H1 (cell line): ENCODE measurements at regions not wholly inside any gene's neighbourhood (a gene's known extent, or its start where the extent isn't known, plus 50 kb on each side); places are given as distances from the start of the nearest gene placed in this dataset.

Experiments
- CTCF ChIA-PET: fragments of 300-600 bp; sonication (Branson Sonifier 250); formaldehyde crosslinking; loops from one replicate; lab custom pipeline; 2021; ENCODE audit not compliant: partially characterized antibody; lab: Charles Lee
- POLR2A ChIA-PET: fragments of 300-600 bp; sonication (Branson Sonifier 250); formaldehyde crosslinking; loops from one replicate; lab custom pipeline; 2021; ENCODE audit warnings: inconsistent platforms; ENCODE audit not compliant: partially characterized antibody; lab: Charles Lee
- DNase-seq, 2 experiments: peaks; one replicate each; pipeline versions ENCODE4 v3.0.0 to v3.0.0-alpha.2; 2010 to 2022; ENCODE audit warnings: low spot score in 2 of 2, low read depth in 1 of 2, mixed read lengths in 1 of 2
- FAIRE-seq: peaks from 2 replicates; lab custom pipeline; 2011; peaks lifted over from hg19 to GRCh38; lab: Jason Lieb, UNC
- H2AFZ ChIP-seq: 2 replicates; pipeline ENCODE4 v1.8.1; 2012; ENCODE audit warnings: low read length, inconsistent platforms
- H2AK5ac ChIP-seq: 2 replicates; pipeline ENCODE4 v1.6.1; 2013; ENCODE audit warnings: low read depth, low read length
- H2BK120ac ChIP-seq: replicated peaks from 2 replicates; pipeline ENCODE3; 2013; ENCODE audit warnings: low read depth, low read length, inconsistent platforms
- H2BK12ac ChIP-seq: 2 replicates; pipeline ENCODE4 v1.6.1; 2013; ENCODE audit warnings: low read depth, low read length
- H2BK15ac ChIP-seq: 2 replicates; pipeline ENCODE4 v1.6.1; 2013; ENCODE audit warnings: low read length
- H2BK20ac ChIP-seq: 2 replicates; pipeline ENCODE4 v1.6.1; 2013; ENCODE audit warnings: low read length
- H2BK5ac ChIP-seq: 2 replicates; pipeline ENCODE4 v1.6.1; 2013; ENCODE audit warnings: low read depth, low read length
- H3K14ac ChIP-seq: 2 replicates; pipeline ENCODE4 v1.6.1; 2013; ENCODE audit warnings: inconsistent platforms; ENCODE audit not compliant: insufficient read length
- H3K18ac ChIP-seq: 2 replicates; pipeline ENCODE4 v1.6.1; 2013; ENCODE audit warnings: low read length; ENCODE audit errors: extremely low read depth
- H3K23ac ChIP-seq: 2 replicates; pipeline ENCODE4 v1.6.1; 2013; ENCODE audit warnings: inconsistent platforms; ENCODE audit not compliant: insufficient read length
- H3K23me2 ChIP-seq: 2 replicates; pipeline ENCODE4 v1.6.1; 2013; ENCODE audit warnings: low read depth, low read length
- H3K27ac ChIP-seq: 2 replicates; pipeline ENCODE4 v1.6.1; 2011; ENCODE audit warnings: low read depth, low read length, inconsistent platforms
- H3K27me3 ChIP-seq, 4 experiments: replicated peaks in 1 of 4; 1 replicate in 1 of 4; 2 replicates in 3 of 4; pipeline versions ENCODE4 v1.6.1 to v1.8.1; 2011 to 2013; ENCODE audit warnings: low read length in 3 of 4, mild to moderate bottlenecking in 3 of 4, inconsistent platforms in 2 of 4, mixed read lengths in 2 of 4, moderate library complexity in 1 of 4; ENCODE audit not compliant: control insufficient read depth in 3 of 4, insufficient read depth in 3 of 4; ENCODE audit errors: extremely low read depth in 1 of 4
- H3K36me3 ChIP-seq, 4 experiments: 2 replicates each; pipeline versions ENCODE4 v1.6.1 to v1.8.1; 2011 to 2013; ENCODE audit warnings: mild to moderate bottlenecking in 4 of 4, low read length in 3 of 4, moderate library complexity in 2 of 4, control low read depth in 1 of 4, inconsistent platforms in 1 of 4; ENCODE audit not compliant: insufficient read depth in 4 of 4, control insufficient read depth in 2 of 4
- H3K4ac ChIP-seq: replicated peaks from 2 replicates; pipeline ENCODE3; 2013; ENCODE audit warnings: low read length, low read depth, mixed read lengths, inconsistent platforms; ENCODE audit not compliant: insufficient read length
- H3K4me1 ChIP-seq, 4 experiments: replicated peaks in 1 of 4; 1 replicate in 1 of 4; 2 replicates in 3 of 4; pipeline versions ENCODE4 v1.6.1 to v1.8.1; 2011 to 2013; ENCODE audit warnings: low read length in 3 of 4, inconsistent platforms in 2 of 4, mixed read lengths in 1 of 4; ENCODE audit not compliant: insufficient read depth in 4 of 4, control insufficient read depth in 3 of 4
- H3K4me2 ChIP-seq, 2 experiments: 2 replicates each; pipeline versions ENCODE4 v1.6.1 to v1.8.1; 2011 to 2013; ENCODE audit warnings: low read depth in 2 of 2, low read length in 2 of 2, control low read depth in 1 of 2, inconsistent platforms in 1 of 2, mild to moderate bottlenecking in 1 of 2; ENCODE audit not compliant: insufficient read depth in 1 of 2
- H3K4me3 ChIP-seq, 4 experiments: fragments of 200-600, 300-600 bp in 1 of 4; sonication (generic), shearing (Covaris generic), sonication (Bioruptor Twin) in 1 of 4; 2 replicates each; pipeline versions ENCODE4 v1.5.1 to v1.8.1; 2011 to 2016; ENCODE audit warnings: low read length in 4 of 4, low read depth in 3 of 4, control low read depth in 2 of 4, inconsistent platforms in 2 of 4, mild to moderate bottlenecking in 2 of 4, mixed read lengths in 1 of 4, moderate library complexity in 1 of 4; ENCODE audit not compliant: insufficient read depth in 2 of 4; ENCODE audit errors: extremely low read depth in 1 of 4
- H3K56ac ChIP-seq: replicated peaks from 2 replicates; pipeline ENCODE3; 2013; ENCODE audit warnings: low read depth, mild to moderate bottlenecking, mixed read lengths, low read length, inconsistent platforms; ENCODE audit not compliant: insufficient read length
- H3K79me1 ChIP-seq: 2 replicates; pipeline ENCODE4 v1.6.1; 2013; ENCODE audit warnings: low read depth, low read length, control low read depth
- H3K79me2 ChIP-seq, 2 experiments: 2 replicates each; pipeline versions ENCODE4 v1.6.1 to v1.8.1; 2012 to 2013; ENCODE audit warnings: low read length in 2 of 2, mild to moderate bottlenecking in 2 of 2, inconsistent platforms in 1 of 2; ENCODE audit not compliant: insufficient read depth in 2 of 2, control insufficient read depth in 1 of 2
- H3K9ac ChIP-seq, 4 experiments: replicated peaks in 1 of 4; 1 replicate in 1 of 4; 2 replicates in 3 of 4; pipeline versions ENCODE4 v1.6.1 to v1.8.1; 2011 to 2013; ENCODE audit warnings: low read depth in 3 of 4, low read length in 3 of 4, control low read depth in 2 of 4, mild to moderate bottlenecking in 2 of 4, moderate library complexity in 2 of 4, inconsistent platforms in 1 of 4; ENCODE audit errors: extremely low read depth in 1 of 4
- H3K9me3 ChIP-seq, 2 experiments: 2 replicates each; pipeline versions ENCODE4 v1.6.1 to v1.8.1; 2012 to 2013; ENCODE audit warnings: mild to moderate bottlenecking in 2 of 2, moderate library complexity in 2 of 2, control low read depth in 1 of 2, inconsistent platforms in 1 of 2, low read depth in 1 of 2, low read length in 1 of 2, mixed read lengths in 1 of 2; ENCODE audit not compliant: insufficient read depth in 2 of 2
- H4K20me1 ChIP-seq, 2 experiments: replicated peaks in 1 of 2; 2 replicates each; pipeline versions ENCODE3 to v1.8.1; 2011 to 2013; ENCODE audit warnings: inconsistent platforms in 2 of 2, low read length in 2 of 2, mild to moderate bottlenecking in 1 of 2; ENCODE audit not compliant: insufficient read depth in 2 of 2, control insufficient read depth in 1 of 2
- H4K5ac ChIP-seq: 2 replicates; pipeline ENCODE4 v1.6.1; 2013; ENCODE audit warnings: low read length, low read depth, mixed read lengths, inconsistent platforms; ENCODE audit not compliant: insufficient read length
- H4K8ac ChIP-seq: 2 replicates; pipeline ENCODE4 v1.8.0; 2013; ENCODE audit warnings: mild to moderate bottlenecking, moderate library complexity, low read length, inconsistent platforms; ENCODE audit not compliant: insufficient read depth; ENCODE audit errors: extremely low read depth
- H4K91ac ChIP-seq: replicated peaks from 2 replicates; pipeline ENCODE3; 2013; ENCODE audit warnings: low read length, mixed read lengths, inconsistent platforms; ENCODE audit not compliant: insufficient read length
- ASH2L ChIP-seq: fragments of 200-600, 300-600 bp; sonication (generic); IDR thresholded peaks from one replicate; pipeline ENCODE4 v1.7.1; 2017; ENCODE audit warnings: low read length
- CBX8 ChIP-seq: fragments of 300-800, 300-1000 bp; sonication (generic); IDR thresholded peaks from 2 replicates; pipeline ENCODE4 v1.7.1; 2016; ENCODE audit warnings: low read depth, low read length, borderline replicate concordance
- CREB1 ChIP-seq: IDR thresholded peaks from 2 replicates; pipeline ENCODE4 v1.6.1; 2012; ENCODE audit warnings: inconsistent platforms
- GTF2F1 ChIP-seq: IDR thresholded peaks from 2 replicates; pipeline ENCODE4 v1.6.1; 2012; ENCODE audit warnings: low read depth, low read length, improper control_type of control experiment, borderline replicate concordance
- JUN ChIP-seq: IDR thresholded peaks from 2 replicates; pipeline ENCODE4 v1.6.1; 2011; ENCODE audit warnings: low read depth, mild to moderate bottlenecking, improper control_type of control experiment, low read length
- TAF7 ChIP-seq: optimal IDR thresholded peaks from 2 replicates; pipeline ENCODE3; 2011; ENCODE audit warnings: low read depth, mild to moderate bottlenecking, inconsistent platforms, low read length, moderate library complexity, borderline replicate concordance
- TEAD4 ChIP-seq: IDR thresholded peaks from 2 replicates; pipeline ENCODE4 v1.6.1; 2012; ENCODE audit warnings: low read depth, low read length, inconsistent platforms, mixed read lengths
- ZNF274 ChIP-seq: IDR thresholded peaks from 2 replicates; pipeline ENCODE4 v1.7.0; 2012; ENCODE audit warnings: low read length, borderline replicate concordance; ENCODE audit errors: extremely low read depth

DNA sequence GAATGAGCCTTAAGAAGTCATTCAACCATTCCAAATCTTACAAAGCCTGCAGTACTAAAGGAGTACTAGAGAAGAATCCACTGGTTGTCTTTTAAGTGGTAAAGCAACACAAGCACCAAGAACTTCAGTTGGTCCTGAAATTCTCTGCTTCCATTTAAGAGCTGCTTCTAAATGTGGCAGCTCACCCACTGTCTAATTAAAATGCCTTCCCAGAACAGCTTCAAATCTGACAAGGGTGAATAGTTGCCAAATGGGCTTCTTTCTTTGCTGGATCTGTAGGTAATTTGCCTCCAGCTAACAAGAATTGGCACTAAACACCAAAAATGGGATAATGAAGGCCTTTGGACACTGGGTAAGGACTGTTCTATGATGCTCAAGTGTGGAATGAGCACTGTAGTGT lies 72.2 kb upstream of the NAP1L1 start:
- ChIA-PET POLR2A (interaction anchor here (0.8 kb wide), 1 partner anchor 312 kb away, joined by 3 read pairs; no protein-coding TSS in a partner anchor), CTCF (interaction anchor here (1.0 to 4.1 kb wide), 3 partner anchors 12 to 192 kb away, joined by 3 to 21 read pairs (median 4); partner anchors contain the start of gene BBS10)
- Histone ChIP-seq H3K27me3 (no peaks in the 10 kb centered on the region), H4K91ac (no peak overlapping the region), H2BK20ac (no peak overlapping the region), H2BK5ac (no peak overlapping the region), H3K4me1 (peaks cover 0 to 6% (median 2%) of the 10 kb centered on the region in 4 experiments; a peak in 1 of 7 replicates), H3K18ac (no peak overlapping the region), H4K5ac (no peak overlapping the region), H2BK120ac (no peak overlapping the region), H3K14ac (no peak overlapping the region), H4K8ac (no peak overlapping the region), H2AK5ac (no peak overlapping the region), H3K4me3 (no peak overlapping the region), H3K23ac (no peak overlapping the region), H3K9me3 (no peaks in the 10 kb centered on the region), H2BK15ac (no peak overlapping the region), H3K56ac (no peak overlapping the region), H3K36me3 (no peaks in the 10 kb centered on the region), H2BK12ac (no peak overlapping the region), H3K79me2 (no peaks in the 10 kb centered on the region), H4K20me1 (no peaks in the 10 kb centered on the region), H3K9ac (no peak overlapping the region), H3K79me1 (no peaks in the 10 kb centered on the region), H2AFZ (no peak overlapping the region), H3K27ac (no peak overlapping the region), H3K4me2 (no peak overlapping the region), H3K4ac (no peak overlapping the region), H3K23me2 (no peaks in the 10 kb centered on the region)
- FAIRE-seq: no peak
- DNase-seq: no peak
- TF ChIP-seq JUN (no peak), TAF7 (no peak), CREB1 (no peak), ZNF274 (no peak), CBX8 (no peak), ASH2L (no peak), GTF2F1 (no peak), TEAD4 (no peak)
